Breast epithelium (tissue), 3 donors: ENCODE measurements at regions not wholly inside any gene's neighbourhood (a gene's known extent, or its start where the extent isn't known, plus 50 kb on each side); places are given as distances from the start of the nearest gene placed in this dataset.

ENCODE experiments used
- CTCF ChIP-seq, 3 donors: fragments of 450-650 bp; IDR thresholded peaks; one replicate each; pipeline ENCODE4 v1.5.1; 2016 to 2017; ENCODE audit warnings: antibody characterized with exemption in 3 of 3, mild to moderate bottlenecking in 3 of 3, moderate library complexity in 3 of 3
- POLR2A ChIP-seq: fragments of 450-650 bp; IDR thresholded peaks from one replicate; pipeline ENCODE4 v1.6.1; 2016; ENCODE audit warnings: antibody characterized with exemption, mild to moderate bottlenecking, moderate library complexity
- POLR2AphosphoS5 ChIP-seq, 3 donors: sonication (generic); formaldehyde crosslinking; IDR thresholded peaks; one replicate each; pipeline ENCODE4 v1.6.1; 2017; ENCODE audit warnings: antibody characterized with exemption in 3 of 3

- TF ChIP-seq POLR2A (no peak), CTCF (IDR thresholded peaks at IDR 0.05) (no peak), POLR2AphosphoS5 (IDR thresholded peaks at IDR 0.05) (no peak)
Observed at GRCh38 chr3:90145094-90145860, 1037.9 kb downstream of the EPHA3 start.
